SK-N-SH (cell line): ENCODE measurements at regions not wholly inside any gene's neighbourhood (a gene's known extent, or its start where the extent isn't known, plus 50 kb on each side); places are given as distances from the start of the nearest gene placed in this dataset.

Experiments
- CTCF ChIA-PET: fragments of 300-600, 350-600 bp; formaldehyde crosslinking; extraction: SDS; loops from one replicate; lab custom pipeline; 2021; lab: Yijun Ruan, JAX
- POLR2A ChIA-PET: fragments of 350-600 bp; sonication (Branson Sonifier 250); formaldehyde crosslinking; extraction: SDS; loops from one replicate; lab custom pipeline; 2020; ENCODE audit warnings: antibody characterized with exemption, inconsistent platforms; lab: Yijun Ruan, JAX
- DNase-seq: peaks from one replicate; pipeline ENCODE4 v3.0.0; 2012
- H2AFZ ChIP-seq: fragments of 200-600 bp; sonication (generic); 2 replicates; pipeline ENCODE4 v1.8.1; 2016; ENCODE audit warnings: antibody characterized with exemption, mild to moderate bottlenecking, low read depth
- H3F3A ChIP-seq: fragments of 200-600 bp; sonication (generic); replicated peaks from 2 replicates; pipeline ENCODE3; 2016; ENCODE audit warnings: antibody characterized with exemption, mild to moderate bottlenecking; ENCODE audit not compliant: insufficient read depth
- H3K27ac ChIP-seq, 2 experiments: fragments of 200-500 bp in 1 of 2; fragments of 200-600 bp in 1 of 2; sonication (Bioruptor generic) in 1 of 2; sonication (generic), shearing (Covaris generic) in 1 of 2; 2 replicates each; pipeline versions ENCODE4 v1.5.1 to v1.6.1; 2014 to 2016; ENCODE audit warnings: low read depth in 2 of 2, inconsistent platforms in 1 of 2, low read length in 1 of 2, mild to moderate bottlenecking in 1 of 2, mixed read lengths in 1 of 2
- H3K27me3 ChIP-seq: fragments of 200-600 bp; sonication (generic), shearing (Covaris generic); 2 replicates; pipeline ENCODE4 v1.6.1; 2016; ENCODE audit warnings: mixed run types; ENCODE audit not compliant: insufficient read depth
- H3K36me3 ChIP-seq, 2 experiments: fragments of 200-500 bp in 1 of 2; fragments of 200-600 bp in 1 of 2; sonication (Bioruptor generic) in 1 of 2; sonication (generic) in 1 of 2; replicated peaks in 1 of 2; 2 replicates each; pipeline versions ENCODE3 to v1.5.1; 2014 to 2016; ENCODE audit warnings: low read length in 1 of 2, mild to moderate bottlenecking in 1 of 2; ENCODE audit not compliant: insufficient read depth in 2 of 2, control insufficient read depth in 1 of 2
- H3K4me1 ChIP-seq, 2 experiments: fragments of 200-500 bp in 1 of 2; fragments of 200-600 bp in 1 of 2; sonication (Bioruptor generic) in 1 of 2; sonication (generic), shearing (Covaris generic) in 1 of 2; 2 replicates each; pipeline versions ENCODE4 v1.5.1 to v1.6.1; 2014 to 2016; ENCODE audit warnings: low read depth in 1 of 2, low read length in 1 of 2, mixed run types in 1 of 2; ENCODE audit not compliant: insufficient read depth in 2 of 2, control insufficient read depth in 1 of 2
- H3K4me2 ChIP-seq: fragments of 200-600 bp; sonication (generic), shearing (Covaris generic); 2 replicates; pipeline ENCODE4 v1.6.1; 2017; ENCODE audit warnings: mixed run types
- H3K4me3 ChIP-seq, 2 experiments: fragments of 200-500 bp in 1 of 2; fragments of 200-600 bp in 1 of 2; sonication (Bioruptor generic) in 1 of 2; sonication (generic), shearing (Covaris generic) in 1 of 2; 2 replicates each; pipeline versions ENCODE4 v1.5.1 to v1.8.1; 2014 to 2016; ENCODE audit warnings: low read depth in 2 of 2, inconsistent platforms in 1 of 2, low read length in 1 of 2, mild to moderate bottlenecking in 1 of 2, mixed read lengths in 1 of 2, moderate library complexity in 1 of 2
- H3K79me2 ChIP-seq: fragments of 200-600 bp; sonication (generic); 2 replicates; pipeline ENCODE4 v1.8.1; 2017; ENCODE audit warnings: mild to moderate bottlenecking; ENCODE audit not compliant: insufficient read depth
- H3K9ac ChIP-seq: fragments of 200-600 bp; sonication (generic); 2 replicates; pipeline ENCODE4 v1.6.1; 2017; ENCODE audit warnings: mixed run types
- H3K9me2 ChIP-seq: fragments of 200-600 bp; sonication (generic); 2 replicates; pipeline ENCODE4 v1.6.1; 2017; ENCODE audit warnings: mixed run types
- H3K9me3 ChIP-seq: fragments of 200-600 bp; sonication (generic); 2 replicates; pipeline ENCODE4 v1.6.1; 2017; ENCODE audit warnings: mixed run types, mild to moderate bottlenecking, moderate library complexity
- H4K20me1 ChIP-seq: fragments of 200-600 bp; sonication (generic); 2 replicates; pipeline ENCODE4 v1.6.1; 2017; ENCODE audit warnings: mild to moderate bottlenecking, mixed run types; ENCODE audit not compliant: insufficient read depth
- EZH2phosphoT487 ChIP-seq: fragments of 200-600 bp; sonication (generic); IDR thresholded peaks from 2 replicates; pipeline ENCODE4 v1.6.1; 2017; ENCODE audit warnings: low read depth, mixed run types, mild to moderate bottlenecking, antibody characterized with exemption, moderate library complexity, borderline replicate concordance
- FOSL2 ChIP-seq: IDR thresholded peaks from 2 replicates; pipeline ENCODE4 v1.4.0; 2012; ENCODE audit warnings: low read depth, mild to moderate bottlenecking, moderate library complexity, borderline replicate concordance
- FOXM1 ChIP-seq: IDR thresholded peaks from 2 replicates; pipeline ENCODE4 v1.4.0; 2012; ENCODE audit warnings: low read depth, mild to moderate bottlenecking
- GABPA ChIP-seq: IDR thresholded peaks from 2 replicates; pipeline ENCODE4 v1.4.0; 2012; ENCODE audit warnings: low read depth, mild to moderate bottlenecking
- GATA2 ChIP-seq: sonication (generic); formaldehyde crosslinking; IDR thresholded peaks from 2 replicates; pipeline ENCODE4 v1.5.0; 2020; ENCODE audit warnings: mild to moderate bottlenecking, missing genetic modification reagents
- NFIC ChIP-seq: IDR thresholded peaks from 2 replicates; pipeline ENCODE4 v1.4.0; 2012; ENCODE audit warnings: borderline replicate concordance
- NRF1 ChIP-seq: IDR thresholded peaks from 2 replicates; pipeline ENCODE4 v1.6.1; 2012; ENCODE audit warnings: low read depth, mild to moderate bottlenecking, low read length
- POLR2AphosphoS5 ChIP-seq: IDR thresholded peaks from 2 replicates; pipeline ENCODE4 v1.6.1; 2012; ENCODE audit warnings: low read depth, low read length
- SMC3 ChIP-seq: IDR thresholded peaks from 2 replicates; pipeline ENCODE4 v1.6.1; 2012; ENCODE audit warnings: low read depth, low read length, improper control_type of control experiment
- TCF12 ChIP-seq: IDR thresholded peaks from 2 replicates; pipeline ENCODE4 v1.4.0; 2012
- YY1 ChIP-seq: IDR thresholded peaks from 2 replicates; pipeline ENCODE4 v1.4.0; 2012; ENCODE audit warnings: low read depth, mild to moderate bottlenecking
- WGBS: methylation state at CpG from one replicate; pipeline ENCODE4 v1.1.6; 2017; ENCODE audit warnings: low lambda C conversion rate; 5-methylcytosine and 5-hydroxymethylcytosine counted together
- TF ChIP-seq, protein P1 (sequence below): IDR thresholded peaks from 2 replicates; pipeline ENCODE4 v1.4.0; 2012; ENCODE audit warnings: low read depth
- TF ChIP-seq, protein P2 (sequence below): fragments of 150-350 bp; IDR thresholded peaks from 2 replicates; pipeline ENCODE4 v1.6.1; 2016; ENCODE audit warnings: mild to moderate bottlenecking, low read depth, low read length
- TF ChIP-seq, protein P3 (sequence below): IDR thresholded peaks from 2 replicates; pipeline ENCODE4 v1.4.0; 2012; ENCODE audit warnings: low read depth, borderline replicate concordance

DNA sequence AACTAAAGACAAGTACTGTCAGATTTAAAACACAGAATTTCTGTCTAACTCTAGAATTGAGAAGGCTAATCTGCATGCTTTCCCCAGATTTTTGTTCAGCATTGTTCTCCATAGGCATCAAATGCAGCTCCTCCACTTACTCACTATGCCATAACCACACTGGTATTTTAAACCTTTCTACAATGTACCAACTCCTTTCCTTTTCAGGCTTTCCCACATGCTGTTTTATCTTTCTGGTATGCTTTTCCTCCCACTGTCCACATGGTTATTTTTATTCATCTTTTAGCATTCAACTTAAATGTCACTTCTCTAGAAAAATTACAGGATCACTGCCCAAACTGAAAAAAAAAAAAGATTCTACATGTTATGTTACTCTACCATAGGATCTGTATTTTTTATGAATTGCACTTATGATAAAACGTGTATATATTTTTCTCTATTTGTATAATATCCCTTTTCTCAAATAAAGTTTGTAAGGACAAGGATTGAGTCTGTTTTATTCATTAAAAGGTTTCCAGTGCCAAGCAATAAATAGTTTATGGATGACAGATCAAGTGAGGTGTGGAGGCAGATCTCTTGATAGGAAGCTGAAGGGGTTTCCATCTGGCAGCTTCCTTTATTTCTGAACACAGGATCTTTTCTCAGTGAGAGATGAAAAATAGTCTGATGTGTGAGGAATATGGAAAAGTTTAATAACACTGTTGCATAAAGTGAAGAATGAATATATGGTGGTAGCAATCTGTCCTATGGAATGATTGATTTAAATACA lies 1064.5 kb downstream of the ZPLD1 start (continued):
- TF ChIP-seq, protein P1, sequence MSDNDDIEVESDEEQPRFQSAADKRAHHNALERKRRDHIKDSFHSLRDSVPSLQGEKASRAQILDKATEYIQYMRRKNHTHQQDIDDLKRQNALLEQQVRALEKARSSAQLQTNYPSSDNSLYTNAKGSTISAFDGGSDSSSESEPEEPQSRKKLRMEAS: peak; percentile 69
- TF ChIP-seq, protein P2, sequence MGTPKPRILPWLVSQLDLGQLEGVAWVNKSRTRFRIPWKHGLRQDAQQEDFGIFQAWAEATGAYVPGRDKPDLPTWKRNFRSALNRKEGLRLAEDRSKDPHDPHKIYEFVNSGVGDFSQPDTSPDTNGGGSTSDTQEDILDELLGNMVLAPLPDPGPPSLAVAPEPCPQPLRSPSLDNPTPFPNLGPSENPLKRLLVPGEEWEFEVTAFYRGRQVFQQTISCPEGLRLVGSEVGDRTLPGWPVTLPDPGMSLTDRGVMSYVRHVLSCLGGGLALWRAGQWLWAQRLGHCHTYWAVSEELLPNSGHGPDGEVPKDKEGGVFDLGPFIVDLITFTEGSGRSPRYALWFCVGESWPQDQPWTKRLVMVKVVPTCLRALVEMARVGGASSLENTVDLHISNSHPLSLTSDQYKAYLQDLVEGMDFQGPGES: no peak
- TF ChIP-seq EZH2phosphoT487: no peak
- no peak; the same call in 1 of the 2 replicates for TF ChIP-seq NFIC
- TF ChIP-seq GABPA: no peak
- peak; percentile 51; the same call in 1 of the 2 replicates for TF ChIP-seq FOSL2
- no peak for TF ChIP-seq FOXM1
- TF ChIP-seq GATA2: no peak
- no peak for TF ChIP-seq POLR2AphosphoS5
- TF ChIP-seq NRF1: no peak
- TF ChIP-seq SMC3: no peak
- TF ChIP-seq, all 33 proteins: peak for 6

DNA sequence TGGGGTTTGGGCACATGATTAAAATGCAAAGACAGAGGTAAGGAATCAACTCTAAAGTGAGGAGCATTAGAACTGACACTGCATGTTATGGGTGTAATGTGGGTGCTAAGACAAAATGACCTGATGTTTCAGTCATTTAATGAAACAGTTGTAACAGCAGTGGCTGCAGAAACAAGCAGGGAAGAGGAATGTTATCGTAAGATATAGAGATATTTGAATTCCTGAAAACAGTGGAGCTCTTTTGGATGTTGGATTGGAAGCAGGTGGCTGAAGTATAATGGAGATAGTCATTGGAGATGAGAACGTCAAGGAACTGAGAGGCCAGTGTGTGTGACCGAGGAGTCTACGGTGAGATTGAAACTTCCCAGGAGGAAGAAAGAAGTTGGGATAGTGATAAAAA lies 1065.2 kb downstream of the ZPLD1 start:
- Histone ChIP-seq H3K9ac (peak overlapping the region; percentile 24; the same call in 1 of the 2 replicates), H3K79me2 (no peaks in the 10 kb centered on the region), H3K27ac (peak overlapping the region; percentile 53 to 77; a peak in 3 of 4 replicates), H3K4me3 (0 out of 4 replicates have a peak overlapping the region, but pooled peaks of 1 of the 2 experiments have one; percentile 3), H2AFZ (0 out of 2 replicates have a peak overlapping the region, but pooled peaks have one; percentile 27), H3K9me3 (no peaks in the 10 kb centered on the region), H3F3A (peaks cover 19% of the 10 kb centered on the region), H3K9me2 (no peaks in the 10 kb centered on the region), H3K4me2 (peak overlapping the region; percentile 3; the same call in 1 of the 2 replicates), H3K4me1 (peaks cover 0 to 14% of the 10 kb centered on the region in 2 experiments; a peak in 2 of 4 replicates), H4K20me1 (no peaks in the 10 kb centered on the region), H3K36me3 (no peaks in the 10 kb centered on the region), H3K27me3 (no peaks in the 10 kb centered on the region)
- TF ChIP-seq TCF12: peak; percentile 50
- TF ChIP-seq, protein P3, sequence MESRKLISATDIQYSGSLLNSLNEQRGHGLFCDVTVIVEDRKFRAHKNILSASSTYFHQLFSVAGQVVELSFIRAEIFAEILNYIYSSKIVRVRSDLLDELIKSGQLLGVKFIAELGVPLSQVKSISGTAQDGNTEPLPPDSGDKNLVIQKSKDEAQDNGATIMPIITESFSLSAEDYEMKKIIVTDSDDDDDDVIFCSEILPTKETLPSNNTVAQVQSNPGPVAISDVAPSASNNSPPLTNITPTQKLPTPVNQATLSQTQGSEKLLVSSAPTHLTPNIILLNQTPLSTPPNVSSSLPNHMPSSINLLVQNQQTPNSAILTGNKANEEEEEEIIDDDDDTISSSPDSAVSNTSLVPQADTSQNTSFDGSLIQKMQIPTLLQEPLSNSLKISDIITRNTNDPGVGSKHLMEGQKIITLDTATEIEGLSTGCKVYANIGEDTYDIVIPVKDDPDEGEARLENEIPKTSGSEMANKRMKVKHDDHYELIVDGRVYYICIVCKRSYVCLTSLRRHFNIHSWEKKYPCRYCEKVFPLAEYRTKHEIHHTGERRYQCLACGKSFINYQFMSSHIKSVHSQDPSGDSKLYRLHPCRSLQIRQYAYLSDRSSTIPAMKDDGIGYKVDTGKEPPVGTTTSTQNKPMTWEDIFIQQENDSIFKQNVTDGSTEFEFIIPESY: no peak
- no peak for TF ChIP-seq GATA2
- TF ChIP-seq YY1: no peak
- no peak for TF ChIP-seq EZH2phosphoT487
- no peak for DNase-seq
- ChIA-PET CTCF (no interaction called here), POLR2A (no interaction called here)
- 74% methylated on average over 4 of the region's 4 CpGs for WGBS
